Stimulated activated naive CD4-positive, alpha-beta T cell treated with Interleukin-2 at 50 U/mL for 16 hours (primary cell): ENCODE measurements at regions not wholly inside any gene's neighbourhood (a gene's known extent, or its start where the extent isn't known, plus 50 kb on each side); places are given as distances from the start of the nearest gene placed in this dataset.
"Not testable (repeated sequence)": the region's sequence is repeated elsewhere in the genome, so short reads cannot be mapped to it uniquely, and the experiment has no call there.

Experiments
- DNase-seq: peaks from one replicate; lab custom pipeline; 2025; lab: John Stamatoyannopoulos, UW

GRCh38 chr9:1554081-1555035 is 460.8 kb upstream of the SMARCA2 start:
- DNase-seq, result no peak

- DNase-seq, result not testable (repeated sequence)
These were observed 456.5 kb upstream of the SMARCA2 start for GRCh38 chr9:1558666-1559065.

GRCh38 chr9:1575939-1576338 is 439.2 kb upstream of the SMARCA2 start:
- no peak for DNase-seq

GRCh38 chr9:1580215-1580614 is 434.9 kb upstream of the SMARCA2 start:
- no peak for DNase-seq

GRCh38 chr9:1581926-1582325 is 433.2 kb upstream of the SMARCA2 start:
- DNase-seq, result no peak

- DNase-seq, result no peak
These were observed 423.8 kb upstream of the SMARCA2 start for GRCh38 chr9:1591310-1591709.

GRCh38 chr9:1598270-1598669 is 416.9 kb upstream of the SMARCA2 start:
- no peak for DNase-seq

GRCh38 chr9:1599961-1600360 is 415.2 kb upstream of the SMARCA2 start:
- no peak for DNase-seq

GRCh38 chr9:1604942-1605560 is 410.1 kb upstream of the SMARCA2 start:
- DNase-seq, result no peak

- no peak for DNase-seq
These were observed 408.9 kb upstream of the SMARCA2 start for GRCh38 chr9:1606253-1606652.

- DNase-seq, result no peak
These were observed 402.3 kb upstream of the SMARCA2 start for GRCh38 chr9:1612886-1613285.

GRCh38 chr9:1617419-1617818 is 397.7 kb upstream of the SMARCA2 start:
- no peak for DNase-seq

GRCh38 chr9:1619915-1620710 is 395.0 kb upstream of the SMARCA2 start:
- no peak for DNase-seq

- DNase-seq, result no peak
These were observed 377.7 kb upstream of the SMARCA2 start for GRCh38 chr9:1637401-1637800.

GRCh38 chr9:1639166-1639565 is 376.0 kb upstream of the SMARCA2 start:
- no peak for DNase-seq

- DNase-seq, result no peak
These were observed 367.4 kb upstream of the SMARCA2 start for GRCh38 chr9:1647776-1648175.

- no peak for DNase-seq
These were observed 361.9 kb upstream of the SMARCA2 start for GRCh38 chr9:1653282-1653681.

- no peak for DNase-seq
These were observed 356.3 kb upstream of the SMARCA2 start for GRCh38 chr9:1658661-1659362.

- no peak for DNase-seq
These were observed 355.8 kb upstream of the SMARCA2 start for GRCh38 chr9:1659363-1659690.

- no peak for DNase-seq
These were observed 346.7 kb upstream of the SMARCA2 start for GRCh38 chr9:1668441-1668840.

- no peak for DNase-seq
These were observed 341.8 kb upstream of the SMARCA2 start for GRCh38 chr9:1673300-1673699.

- no peak for DNase-seq
These were observed 338.4 kb upstream of the SMARCA2 start for GRCh38 chr9:1676771-1677170.
